ENCODE measurements at regions not wholly inside any gene's neighbourhood (a gene's known extent, or its start where the extent isn't known, plus 50 kb on each side); places are given as distances from the start of the nearest gene placed in this dataset.
"Not testable (repeated sequence)": the region's sequence is repeated elsewhere in the genome, so short reads cannot be mapped to it uniquely, and the experiment has no call there.

GRCh38 chr22:49454726-49455125, 372.9 kb downstream of the BRD1 start:
- ChIA-PET POLR2A (interaction anchor here in 1 of 2 donors (0.6 kb wide), 1 partner anchor 10 kb away, joined by 3 read pairs; no protein-coding TSS in a partner anchor), CTCF (no interaction called here)
- ATAC-seq (replicated peaks in 1 of 4) = no peak
- no peak overlapping the region for H3K4me3 Mint-ChIP-seq
- H3K4me1 ChIP-seq (ENCODE audit: control insufficient read depth in 1 of 2, extremely low read depth in 1 of 2, insufficient read depth in 2 of 2, low read length in 2 of 2) = no peaks in the 10 kb centered on the region
- no peak overlapping the region for H3K27ac Mint-ChIP-seq
- no peaks in the 10 kb centered on the region for H3K36me3 Mint-ChIP-seq
- no peak for DNase-seq
- H3K36me3 ChIP-seq (ENCODE audit: control insufficient read depth in 2 of 2, extremely low read depth in 1 of 2, insufficient read depth in 1 of 2, low read length in 1 of 2) = no peaks in the 10 kb centered on the region
- peaks cover 9 to 24% of the 10 kb centered on the region in 2 donors for H3K27me3 Mint-ChIP-seq
- H3K27ac ChIP-seq (ENCODE audit: low read length) = no peak overlapping the region
- no peaks in the 10 kb centered on the region for H3K4me1 Mint-ChIP-seq
- H3K4me3 ChIP-seq (ENCODE audit: control insufficient read depth in 1 of 2, extremely low read depth in 1 of 2, low read length in 1 of 2) = no peak overlapping the region
- WGBS (ENCODE audit: insufficient coverage) = 87% methylated on average over 5 of the region's 7 CpGs
- H3K9me3 Mint-ChIP-seq = peaks cover 0 to 3% (median 0%) of the 10 kb centered on the region in 3 donors
- no peaks in the 10 kb centered on the region for H3K9me3 ChIP-seq
- peaks cover 0 to 56% of the 10 kb centered on the region in 2 experiments for H3K27me3 ChIP-seq (replicated peaks in 1 of 2; ENCODE audit: control insufficient read depth in 2 of 2, extremely low read depth in 1 of 2, insufficient read depth in 2 of 2, low read length in 1 of 2)

- H3K4me3 Mint-ChIP-seq = no peak overlapping the region
- H3K36me3 ChIP-seq (ENCODE audit: control insufficient read depth in 2 of 2, extremely low read depth in 1 of 2, insufficient read depth in 1 of 2, low read length in 1 of 2) = no peaks in the 10 kb centered on the region
- no peaks in the 10 kb centered on the region for H3K4me1 Mint-ChIP-seq
- H3K4me1 ChIP-seq (ENCODE audit: control insufficient read depth in 1 of 2, extremely low read depth in 1 of 2, insufficient read depth in 2 of 2, low read length in 2 of 2) = no peaks in the 10 kb centered on the region
- H3K36me3 Mint-ChIP-seq = no peaks in the 10 kb centered on the region
- peaks cover 2 to 60% of the 10 kb centered on the region in 2 experiments for H3K27me3 ChIP-seq (replicated peaks in 1 of 2; ENCODE audit: control insufficient read depth in 2 of 2, extremely low read depth in 1 of 2, insufficient read depth in 2 of 2, low read length in 1 of 2)
- peaks cover 14 to 32% of the 10 kb centered on the region in 2 donors for H3K27me3 Mint-ChIP-seq
- H3K27ac ChIP-seq (ENCODE audit: low read length) = no peak overlapping the region
- no peaks in the 10 kb centered on the region for H3K9me3 ChIP-seq
- WGBS (ENCODE audit: insufficient coverage) = 71% methylated on average over 14 of the region's 15 CpGs
- POLR2A ChIA-PET = no interaction called here
- no peak for DNase-seq
- H3K27ac Mint-ChIP-seq = no peak overlapping the region
- H3K9me3 Mint-ChIP-seq = peaks cover 0 to 3% (median 0%) of the 10 kb centered on the region in 3 donors
- H3K4me3 ChIP-seq (ENCODE audit: control insufficient read depth in 1 of 2, extremely low read depth in 1 of 2, low read length in 1 of 2) = no peak overlapping the region
- CTCF ChIA-PET = no interaction called here
- ATAC-seq (replicated peaks in 1 of 4) = no peak
Measured at GRCh38 chr22:49453771-49454170, 373.9 kb downstream of the BRD1 start.

- peaks cover 14 to 34% of the 10 kb centered on the region in 2 donors for H3K27me3 Mint-ChIP-seq
- H3K9me3 Mint-ChIP-seq; H3K4me1 Mint-ChIP-seq; DNase-seq; POLR2A ChIA-PET; H3K4me1 ChIP-seq (ENCODE audit: control insufficient read depth in 1 of 2, extremely low read depth in 1 of 2, insufficient read depth in 2 of 2, low read length in 2 of 2); H3K4me3 ChIP-seq (ENCODE audit: control insufficient read depth in 1 of 2, extremely low read depth in 1 of 2, low read length in 1 of 2); H3K27ac Mint-ChIP-seq; H3K36me3 ChIP-seq (ENCODE audit: control insufficient read depth in 2 of 2, extremely low read depth in 1 of 2, insufficient read depth in 1 of 2, low read length in 1 of 2); ATAC-seq (replicated peaks in 1 of 4); H3K36me3 Mint-ChIP-seq; CTCF ChIA-PET; H3K4me3 Mint-ChIP-seq; H3K27ac ChIP-seq (ENCODE audit: low read length); H3K9me3 ChIP-seq: not testable (repeated sequence)
- peaks cover 4 to 59% of the 10 kb centered on the region in 2 experiments for H3K27me3 ChIP-seq (replicated peaks in 1 of 2; ENCODE audit: control insufficient read depth in 2 of 2, extremely low read depth in 1 of 2, insufficient read depth in 2 of 2, low read length in 1 of 2)
- WGBS (ENCODE audit: insufficient coverage) = 64% methylated on average over 1 of the region's 1 CpG
Measured at GRCh38 chr22:49453019-49453418, 374.7 kb downstream of the BRD1 start.

GRCh38 chr22:49452362-49452946, 375.2 kb downstream of the BRD1 start:
- no peaks in the 10 kb centered on the region for H3K36me3 ChIP-seq (ENCODE audit: control insufficient read depth in 2 of 2, extremely low read depth in 1 of 2, insufficient read depth in 1 of 2, low read length in 1 of 2)
- POLR2A ChIA-PET = no interaction called here
- Mint-ChIP-seq H3K4me1 (no peaks in the 10 kb centered on the region), H3K9me3 (no peaks in the 10 kb centered on the region), H3K27me3 (peaks cover 18 to 37% of the 10 kb centered on the region in 2 donors), H3K27ac (no peak overlapping the region), H3K4me3 (no peak overlapping the region), H3K36me3 (no peaks in the 10 kb centered on the region)
- no peaks in the 10 kb centered on the region for H3K4me1 ChIP-seq (ENCODE audit: control insufficient read depth in 1 of 2, extremely low read depth in 1 of 2, insufficient read depth in 2 of 2, low read length in 2 of 2)
- 88% methylated on average over 2 of the region's 2 CpGs for WGBS (ENCODE audit: insufficient coverage)
- H3K27me3 ChIP-seq (replicated peaks in 1 of 2; ENCODE audit: control insufficient read depth in 2 of 2, extremely low read depth in 1 of 2, insufficient read depth in 2 of 2, low read length in 1 of 2) = peaks cover 4 to 62% of the 10 kb centered on the region in 2 experiments
- no peak overlapping the region for H3K27ac ChIP-seq (ENCODE audit: low read length)
- H3K9me3 ChIP-seq = no peaks in the 10 kb centered on the region
- H3K4me3 ChIP-seq (ENCODE audit: control insufficient read depth in 1 of 2, extremely low read depth in 1 of 2, low read length in 1 of 2) = no peak overlapping the region
- no peak for DNase-seq
- CTCF ChIA-PET = no interaction called here
- no peak for ATAC-seq (replicated peaks in 1 of 4)

GRCh38 chr22:49451070-49451840, 376.4 kb downstream of the BRD1 start:
- no peaks in the 10 kb centered on the region for H3K36me3 Mint-ChIP-seq
- H3K27me3 Mint-ChIP-seq = peaks cover 25 to 38% of the 10 kb centered on the region in 2 donors
- H3K4me3 Mint-ChIP-seq = no peak overlapping the region
- no peaks in the 10 kb centered on the region for H3K9me3 Mint-ChIP-seq
- no peak overlapping the region for H3K27ac ChIP-seq (ENCODE audit: low read length)
- H3K9me3 ChIP-seq = no peaks in the 10 kb centered on the region
- DNase-seq = no peak
- no peaks in the 10 kb centered on the region for H3K4me1 Mint-ChIP-seq
- no peaks in the 10 kb centered on the region for H3K4me1 ChIP-seq (ENCODE audit: control insufficient read depth in 1 of 2, extremely low read depth in 1 of 2, insufficient read depth in 2 of 2, low read length in 2 of 2)
- no peak overlapping the region for H3K27ac Mint-ChIP-seq
- ChIA-PET CTCF (no interaction called here), POLR2A (no interaction called here)
- H3K36me3 ChIP-seq (ENCODE audit: control insufficient read depth in 2 of 2, extremely low read depth in 1 of 2, insufficient read depth in 1 of 2, low read length in 1 of 2) = no peaks in the 10 kb centered on the region
- ATAC-seq (replicated peaks in 1 of 4) = no peak
- H3K27me3 ChIP-seq (replicated peaks in 1 of 2; ENCODE audit: control insufficient read depth in 2 of 2, extremely low read depth in 1 of 2, insufficient read depth in 2 of 2, low read length in 1 of 2) = peaks cover 4 to 69% of the 10 kb centered on the region in 2 experiments
- WGBS (ENCODE audit: insufficient coverage) = 52% methylated on average over 12 of the region's 17 CpGs
- no peak overlapping the region for H3K4me3 ChIP-seq (ENCODE audit: control insufficient read depth in 1 of 2, extremely low read depth in 1 of 2, low read length in 1 of 2)

- WGBS (ENCODE audit: insufficient coverage) = 0% methylated on average over 1 of the region's 9 CpGs
- Mint-ChIP-seq H3K27ac (no peak overlapping the region), H3K36me3 (no peaks in the 10 kb centered on the region), H3K4me3 (no peak overlapping the region), H3K4me1 (no peaks in the 10 kb centered on the region), H3K27me3 (peaks cover 30 to 38% of the 10 kb centered on the region in 2 donors), H3K9me3 (no peaks in the 10 kb centered on the region)
- ChIA-PET CTCF (no interaction called here), POLR2A (no interaction called here)
- Histone ChIP-seq H3K4me3 (ENCODE audit: control insufficient read depth in 1 of 2, extremely low read depth in 1 of 2, low read length in 1 of 2) (no peak overlapping the region), H3K4me1 (ENCODE audit: control insufficient read depth in 1 of 2, extremely low read depth in 1 of 2, insufficient read depth in 2 of 2, low read length in 2 of 2) (no peaks in the 10 kb centered on the region), H3K36me3 (ENCODE audit: control insufficient read depth in 2 of 2, extremely low read depth in 1 of 2, insufficient read depth in 1 of 2, low read length in 1 of 2) (no peaks in the 10 kb centered on the region), H3K27ac (ENCODE audit: low read length) (no peak overlapping the region), H3K27me3 (replicated peaks in 1 of 2; ENCODE audit: control insufficient read depth in 2 of 2, extremely low read depth in 1 of 2, insufficient read depth in 2 of 2, low read length in 1 of 2) (peaks cover 4 to 64% of the 10 kb centered on the region in 2 experiments), H3K9me3 (no peaks in the 10 kb centered on the region)
- DNase-seq = no peak
- no peak for ATAC-seq (replicated peaks in 1 of 4)
Measured at GRCh38 chr22:49450498-49450897, 377.2 kb downstream of the BRD1 start.

Data from T-cell (primary cell).